22Rv1 (cell line): ENCODE measurements at regions not wholly inside any gene's neighbourhood (a gene's known extent, or its start where the extent isn't known, plus 50 kb on each side); places are given as distances from the start of the nearest gene placed in this dataset.
"Not testable (repeated sequence)": the region's sequence is repeated elsewhere in the genome, so short reads cannot be mapped to it uniquely, and the experiment has no call there.

ENCODE experiments used
- H3K27ac ChIP-seq: fragments of 450-650 bp; 2 replicates; pipeline ENCODE4 v1.5.1; 2017
- CTCF ChIP-seq: fragments of 450-650 bp; IDR thresholded peaks from 2 replicates; pipeline ENCODE4 v1.5.1; 2017; ENCODE audit warnings: mild to moderate bottlenecking
- ZFX ChIP-seq: fragments of 450-650 bp; IDR thresholded peaks from 2 replicates; pipeline ENCODE4 v1.6.1; 2017; ENCODE audit warnings: antibody characterized with exemption, borderline replicate concordance

GRCh38 chr2:123451542-123451941 lies 573.5 kb upstream of the CNTNAP5 start:
- no peak for TF ChIP-seq CTCF
- TF ChIP-seq ZFX, result no peak
- no peak overlapping the region for H3K27ac ChIP-seq

GRCh38 chr2:123453046-123453700 lies 571.9 kb upstream of the CNTNAP5 start:
- no peak overlapping the region for H3K27ac ChIP-seq
- no peak for TF ChIP-seq ZFX
- no peak for TF ChIP-seq CTCF

- no peak overlapping the region for H3K27ac ChIP-seq
- TF ChIP-seq ZFX (no peak), CTCF (no peak)
Measured at GRCh38 chr2:123453772-123454171, 571.3 kb upstream of the CNTNAP5 start.

GRCh38 chr2:123455234-123455633 lies 569.9 kb upstream of the CNTNAP5 start:
- not testable (repeated sequence) for H3K27ac ChIP-seq

- no peak overlapping the region for H3K27ac ChIP-seq
- TF ChIP-seq CTCF, result no peak
- TF ChIP-seq ZFX, result no peak
Measured at GRCh38 chr2:123456416-123456815, 568.7 kb upstream of the CNTNAP5 start.

- H3K27ac ChIP-seq, result no peak overlapping the region
- TF ChIP-seq CTCF (no peak), ZFX (no peak)
Measured at GRCh38 chr2:123463886-123464285, 561.2 kb upstream of the CNTNAP5 start.

- no peak overlapping the region for H3K27ac ChIP-seq
- TF ChIP-seq ZFX (no peak), CTCF (no peak)
Measured at GRCh38 chr2:123468071-123468470, 557.0 kb upstream of the CNTNAP5 start.

GRCh38 chr2:123481406-123481805 lies 543.7 kb upstream of the CNTNAP5 start:
- H3K27ac ChIP-seq, result no peak overlapping the region
- TF ChIP-seq ZFX (no peak), CTCF (no peak)
